Liver (tissue), 8 donors: ENCODE measurements at regions not wholly inside any gene's neighbourhood (a gene's known extent, or its start where the extent isn't known, plus 50 kb on each side); places are given as distances from the start of the nearest gene placed in this dataset.

Source experiments
- DNase-seq: peaks from one replicate; pipeline ENCODE4 v3.0.0-alpha.2; 2017; ENCODE audit warnings: low spot score
- H3K27ac ChIP-seq, 2 donors: one replicate each; pipeline ENCODE4 v1.7.0; 2013; ENCODE audit warnings: inconsistent platforms in 2 of 2, low read length in 2 of 2, control low read depth in 1 of 2, low read depth in 1 of 2, mild to moderate bottlenecking in 1 of 2
- H3K27me3 ChIP-seq, 4 donors: one replicate each; pipeline versions ENCODE4 v1.6.1 to v1.7.0; 2013; ENCODE audit warnings: low read length in 3 of 4, inconsistent platforms in 1 of 4, mild to moderate bottlenecking in 1 of 4, moderate library complexity in 1 of 4; ENCODE audit not compliant: control insufficient read depth in 4 of 4, insufficient read depth in 4 of 4
- H3K36me3 ChIP-seq, 4 donors: one replicate each; pipeline versions ENCODE4 v1.6.1 to v1.7.0; 2013; ENCODE audit warnings: low read length in 3 of 4, mild to moderate bottlenecking in 3 of 4, low read depth in 1 of 4, moderate library complexity in 1 of 4; ENCODE audit not compliant: control insufficient read depth in 4 of 4, insufficient read depth in 3 of 4
- H3K4me1 ChIP-seq, 4 donors: one replicate each; pipeline versions ENCODE4 v1.6.1 to v1.7.0; 2013; ENCODE audit warnings: low read length in 3 of 4, mild to moderate bottlenecking in 3 of 4, moderate library complexity in 1 of 4; ENCODE audit not compliant: control insufficient read depth in 4 of 4, insufficient read depth in 4 of 4
- H3K4me3 ChIP-seq, 3 donors: one replicate each; pipeline versions ENCODE4 v1.6.1 to v1.7.0; 2013; ENCODE audit warnings: low read length in 3 of 3, control low read depth in 1 of 3, low read depth in 1 of 3, mild to moderate bottlenecking in 1 of 3
- H3K9ac ChIP-seq, 2 donors: one replicate each; pipeline ENCODE4 v1.7.0; 2013; ENCODE audit warnings: low read length in 2 of 2, mild to moderate bottlenecking in 2 of 2, moderate library complexity in 2 of 2, control low read depth in 1 of 2, low read depth in 1 of 2
- H3K9me3 ChIP-seq, 4 donors: one replicate each; pipeline versions ENCODE4 v1.6.1 to v1.7.0; 2013; ENCODE audit warnings: low read length in 3 of 4; ENCODE audit not compliant: control insufficient read depth in 4 of 4
- ATF3 ChIP-seq: IDR thresholded peaks from 2 replicates; pipeline ENCODE4 v1.6.1; 2016; ENCODE audit warnings: antibody characterized with exemption
- CTCF ChIP-seq: fragments of 150-350 bp; IDR thresholded peaks from 2 replicates; pipeline ENCODE4 v1.5.1; 2017; ENCODE audit warnings: improper control_type of control experiment, low read depth, low read length; ENCODE audit not compliant: missing input control
- EGR1 ChIP-seq, 2 donors: IDR thresholded peaks; 2 replicates each; pipeline ENCODE4 v1.6.1; 2016 to 2018; ENCODE audit warnings: antibody characterized with exemption in 2 of 2, low read depth in 2 of 2
- FOXA1 ChIP-seq: IDR thresholded peaks from 2 replicates; pipeline ENCODE4 v1.6.1; 2016; ENCODE audit warnings: antibody characterized with exemption
- FOXA2 ChIP-seq: IDR thresholded peaks from 2 replicates; pipeline ENCODE4 v1.6.1; 2016; ENCODE audit warnings: antibody characterized with exemption
- GABPA ChIP-seq, 2 donors: IDR thresholded peaks in 1 of 2; conservative IDR thresholded peaks in 1 of 2; 2 replicates each; pipeline ENCODE4 v1.6.1; 2016; ENCODE audit warnings: antibody characterized with exemption in 2 of 2, mild to moderate bottlenecking in 1 of 2, moderate library complexity in 1 of 2
- HNF4A ChIP-seq, 2 donors: conservative IDR thresholded peaks; 2 replicates each; pipeline ENCODE4 v1.6.1; 2016; ENCODE audit warnings: antibody characterized with exemption in 2 of 2, mild to moderate bottlenecking in 2 of 2
- HNF4G ChIP-seq: IDR thresholded peaks from 2 replicates; pipeline ENCODE4 v1.6.1; 2016; ENCODE audit warnings: antibody characterized with exemption
- JUND ChIP-seq, 2 donors: IDR thresholded peaks; 2 replicates each; pipeline ENCODE4 v1.6.1; 2016; ENCODE audit warnings: antibody characterized with exemption in 2 of 2
- MAX ChIP-seq: IDR thresholded peaks from 2 replicates; pipeline ENCODE4 v1.6.1; 2016; ENCODE audit warnings: antibody characterized with exemption
- NR2F2 ChIP-seq: IDR thresholded peaks from 2 replicates; pipeline ENCODE4 v1.6.1; 2016; ENCODE audit warnings: antibody characterized with exemption
- RAD21 ChIP-seq, 2 donors: IDR thresholded peaks; 2 replicates each; pipeline ENCODE4 v1.6.1; 2016; ENCODE audit warnings: antibody characterized with exemption in 2 of 2, mild to moderate bottlenecking in 2 of 2
- REST ChIP-seq: IDR thresholded peaks from 2 replicates; pipeline ENCODE4 v1.6.1; 2016; ENCODE audit warnings: antibody characterized with exemption, mild to moderate bottlenecking
- RXRA ChIP-seq, 2 donors: IDR thresholded peaks; 2 replicates each; pipeline ENCODE4 v1.6.1; 2017 to 2018; ENCODE audit warnings: antibody characterized with exemption in 2 of 2, mild to moderate bottlenecking in 1 of 2
- SP1 ChIP-seq: IDR thresholded peaks from 2 replicates; pipeline ENCODE4 v1.6.1; 2018; ENCODE audit warnings: antibody characterized with exemption, mild to moderate bottlenecking
- TAF1 ChIP-seq: conservative IDR thresholded peaks from 2 replicates; pipeline ENCODE4 v1.6.1; 2016; ENCODE audit warnings: antibody characterized with exemption, mild to moderate bottlenecking
- YY1 ChIP-seq: IDR thresholded peaks from 2 replicates; pipeline ENCODE4 v1.6.1; 2016; ENCODE audit warnings: antibody characterized with exemption, mild to moderate bottlenecking
- ZBTB33 ChIP-seq: IDR thresholded peaks from 2 replicates; pipeline ENCODE4 v1.6.1; 2016; ENCODE audit warnings: antibody characterized with exemption
- WGBS: extraction: QIAGEN DNeasy Blood & Tissue Kit; methylation state at CpG from one replicate; pipeline ENCODE4 v1.1.7; 2013; 5-methylcytosine and 5-hydroxymethylcytosine counted together
- donor health status: healthy.
- donor health status: healthy.
- donor health status: healthy.
- donor health status: healthy.
- donor health status: healthy.

GRCh38 chr9:24293386-24293785, 252.3 kb downstream of the IZUMO3 start:
- DNase-seq = no peak
- Histone ChIP-seq H3K27me3 (no peaks in the 10 kb centered on the region), H3K4me3 (no peak overlapping the region), H3K4me1 (no peaks in the 10 kb centered on the region), H3K36me3 (no peaks in the 10 kb centered on the region), H3K9ac (no peak overlapping the region), H3K9me3 (no peaks in the 10 kb centered on the region), H3K27ac (no peak overlapping the region)
- TF ChIP-seq RXRA (IDR thresholded peaks at IDR 0.05) (no peak), SP1 (no peak), HNF4A (conservative IDR thresholded peaks at IDR 0.05) (no peak), YY1 (no peak), REST (no peak), RAD21 (IDR thresholded peaks at IDR 0.05) (no peak), MAX (no peak), NR2F2 (no peak), EGR1 (IDR thresholded peaks at IDR 0.05; ENCODE audit: low read depth in 2 of 2) (no peak), HNF4G (no peak), CTCF (no peak), TAF1 (no peak), FOXA1 (no peak), JUND (IDR thresholded peaks at IDR 0.05) (no peak), ATF3 (no peak), ZBTB33 (no peak), GABPA (IDR thresholded peaks at IDR 0.05 in 1 of 2, conservative IDR thresholded peaks at IDR 0.05 in 1 of 2) (no peak), FOXA2 (no peak)
- WGBS = 42% methylated on average over 4 of the region's 4 CpGs
